H1 (cell line): ENCODE measurements at regions not wholly inside any gene's neighbourhood (a gene's known extent, or its start where the extent isn't known, plus 50 kb on each side); places are given as distances from the start of the nearest gene placed in this dataset.

Source experiments
- HDAC2 ChIP-seq, 2 experiments: fragments of 300-600 bp in 1 of 2; sonication (generic) in 1 of 2; IDR thresholded peaks; 2 replicates each; pipeline ENCODE4 v1.6.1; 2011 to 2012; ENCODE audit warnings: low read depth in 2 of 2, low read length in 2 of 2, mild to moderate bottlenecking in 2 of 2, moderate library complexity in 2 of 2, borderline replicate concordance in 1 of 2, inconsistent platforms in 1 of 2
- TF ChIP-seq, protein P1 (sequence below): IDR thresholded peaks from 2 replicates; pipeline ENCODE4 v1.6.1; 2012; ENCODE audit warnings: inconsistent platforms

DNA sequence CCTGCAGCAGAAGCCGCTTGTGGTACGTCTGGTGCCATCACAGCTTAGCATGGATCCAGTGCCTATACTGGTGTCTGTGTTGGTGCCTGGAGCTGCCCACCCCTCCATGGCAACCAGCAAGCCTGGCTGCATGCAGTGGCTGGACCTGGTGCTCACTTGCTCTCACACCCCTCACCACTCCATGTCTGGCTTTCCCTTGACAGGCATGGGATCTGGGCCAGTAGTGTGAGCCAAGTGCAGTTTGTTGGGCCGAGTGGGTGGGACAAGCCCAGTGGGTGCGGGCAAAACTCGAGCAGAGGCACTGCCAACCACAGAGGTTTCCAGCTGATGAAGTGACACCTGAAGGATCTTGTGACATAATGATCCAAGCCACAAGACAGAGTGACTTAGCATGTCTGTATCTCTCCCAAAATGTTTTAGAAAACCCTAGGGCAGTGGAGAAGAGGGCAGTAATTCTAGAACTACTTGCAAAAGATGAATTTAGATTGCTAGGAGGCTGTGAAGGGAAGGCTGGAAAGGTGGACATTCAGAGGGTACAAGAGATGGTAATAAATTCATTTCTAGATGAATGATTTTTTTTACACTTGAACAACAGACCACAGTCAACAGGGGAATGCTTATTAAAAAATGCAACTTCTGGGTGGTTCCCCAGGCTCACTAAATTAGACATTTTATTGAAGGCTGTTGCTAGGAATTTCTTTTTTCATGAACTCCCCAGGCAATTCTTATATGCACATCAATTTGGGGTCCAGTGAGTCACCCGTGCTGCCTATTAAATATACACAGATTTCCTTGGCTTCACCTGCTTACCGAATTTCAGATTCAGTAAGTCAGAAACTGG is 660.3 kb downstream of the TLR4 start (continued):
- TF ChIP-seq, protein P1, sequence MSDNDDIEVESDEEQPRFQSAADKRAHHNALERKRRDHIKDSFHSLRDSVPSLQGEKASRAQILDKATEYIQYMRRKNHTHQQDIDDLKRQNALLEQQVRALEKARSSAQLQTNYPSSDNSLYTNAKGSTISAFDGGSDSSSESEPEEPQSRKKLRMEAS = no peak
- TF ChIP-seq HDAC2 (IDR thresholded peaks at IDR 0.05; ENCODE audit: borderline replicate concordance in 1 of 2, low read depth in 2 of 2, low read length in 2 of 2) = no peak
